OCI-LY1 (cell line): ENCODE measurements at regions not wholly inside any gene's neighbourhood (a gene's known extent, or its start where the extent isn't known, plus 50 kb on each side); places are given as distances from the start of the nearest gene placed in this dataset.

ENCODE experiments used
- CTCF ChIP-seq: fragments of 200-600 bp; sonication (generic), shearing (Covaris generic); IDR thresholded peaks from 2 replicates; pipeline ENCODE4 v1.5.1; 2017; ENCODE audit warnings: mild to moderate bottlenecking, antibody characterized with exemption, low read length, moderate library complexity, mixed read lengths
- EZH2 ChIP-seq: fragments of 200-600 bp; sonication (generic), shearing (Covaris generic); IDR thresholded peaks from 2 replicates; pipeline ENCODE4 v1.8.0; 2017; ENCODE audit warnings: borderline replicate concordance, mixed run types, mild to moderate bottlenecking, antibody characterized with exemption, low read length, moderate library complexity, mixed read lengths

- no peak for TF ChIP-seq CTCF
- no peak for TF ChIP-seq EZH2
These were observed 137.8 kb downstream of the UQCRFS1 start for GRCh38 chr19:29075149-29075548.
